KBM-7 (cell line): ENCODE measurements at regions not wholly inside any gene's neighbourhood (a gene's known extent, or its start where the extent isn't known, plus 50 kb on each side); places are given as distances from the start of the nearest gene placed in this dataset.

ENCODE experiments used
- DNase-seq: peaks from one replicate; pipeline ENCODE4 v3.0.0-alpha.2; 2015
- in situ Hi-C: fragments of 300-500 bp; cut with MboI; formaldehyde crosslinking; loops from 2 replicates; pipeline ENCODE4 v1.14.3; 2020; ENCODE audit warnings: low sequenced_read_pairs, low pct_unique_long_range_greater_than_20kb, mixed read lengths

DNA sequence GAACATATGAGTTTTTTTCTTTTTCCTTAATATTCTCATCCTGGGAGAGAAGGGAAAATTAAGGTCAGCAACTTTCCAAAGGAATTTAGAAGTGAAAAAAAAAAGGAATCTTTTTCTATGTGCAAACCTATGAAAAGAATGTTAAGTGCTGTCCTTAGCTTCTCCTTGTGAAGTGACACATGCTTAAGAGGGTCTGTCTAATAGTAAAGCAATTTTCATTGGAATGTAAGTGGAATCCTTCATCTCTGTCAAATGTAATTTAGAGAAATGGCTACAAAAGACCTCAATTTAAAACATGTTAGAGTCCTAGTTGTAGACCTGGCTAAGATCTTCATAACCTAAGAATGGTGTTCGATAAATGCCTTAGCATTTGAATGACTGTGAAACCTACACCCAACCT, 117.4 kb upstream of the EPB41L3 start:
- in situ Hi-C loops: no loop called here
- DNase-seq: no peak

DNA sequence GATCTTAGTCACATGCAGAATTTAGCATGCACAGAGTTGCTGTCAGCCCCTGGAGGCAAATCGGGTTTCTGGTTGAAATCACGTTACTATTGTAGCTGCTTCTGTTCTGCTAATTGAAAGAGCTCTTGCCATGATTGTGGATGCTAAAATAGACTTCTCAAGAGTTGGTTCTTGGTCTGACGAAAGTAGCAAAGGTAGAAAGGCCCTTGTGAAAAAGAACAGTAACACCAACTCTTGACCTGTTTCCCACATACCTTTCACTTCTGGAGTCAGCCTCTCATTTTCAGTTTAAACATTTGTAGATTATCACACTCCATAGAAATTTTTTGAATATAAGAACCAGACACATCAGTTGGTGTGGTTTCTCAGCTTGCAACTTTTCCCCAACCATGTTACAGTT, 110.0 kb upstream of the EPB41L3 start:
- DNase-seq: no peak
- in situ Hi-C loops: no loop called here

DNA sequence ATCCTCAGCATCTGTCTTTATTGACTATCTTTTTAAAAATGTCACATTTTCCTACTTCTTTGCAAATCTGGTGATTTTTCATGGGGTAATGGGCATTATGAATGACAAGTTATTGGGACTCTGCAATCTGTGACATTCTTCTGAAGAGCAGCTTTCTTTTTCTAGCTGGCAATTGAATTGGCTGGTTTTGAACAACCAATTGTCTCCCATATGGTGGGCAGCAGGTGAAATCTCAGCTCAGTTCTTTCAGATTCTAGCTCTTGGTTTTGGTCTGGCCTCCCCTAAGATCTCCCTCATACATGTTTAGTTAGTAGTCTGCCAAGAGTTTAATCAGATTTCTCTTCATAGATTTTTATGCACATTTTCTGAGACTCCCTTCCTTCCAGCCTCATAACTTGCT, 107.9 kb upstream of the EPB41L3 start:
- DNase-seq: no peak
- in situ Hi-C loops: no loop called here

DNA sequence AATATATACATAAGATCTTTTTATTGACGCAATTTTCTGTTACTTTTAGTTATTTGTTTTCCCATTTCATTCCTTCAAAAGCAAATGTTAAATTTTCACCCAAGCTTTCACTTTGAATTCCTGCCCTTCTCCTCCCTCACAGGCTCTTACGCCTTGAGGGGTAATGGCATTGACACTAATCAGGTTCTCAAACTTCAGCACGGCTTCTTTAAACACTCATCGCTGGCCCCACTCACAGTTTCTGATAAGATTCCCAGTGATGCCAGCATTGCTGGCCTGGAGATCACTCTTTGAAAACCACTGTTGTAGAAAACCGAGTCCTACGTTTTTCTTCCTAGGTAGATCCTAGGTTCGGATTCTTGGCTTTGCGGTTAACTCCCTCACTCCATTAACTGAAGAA, 105.6 kb upstream of the EPB41L3 start:
- no peak for DNase-seq
- in situ Hi-C loops: no loop called here

DNA sequence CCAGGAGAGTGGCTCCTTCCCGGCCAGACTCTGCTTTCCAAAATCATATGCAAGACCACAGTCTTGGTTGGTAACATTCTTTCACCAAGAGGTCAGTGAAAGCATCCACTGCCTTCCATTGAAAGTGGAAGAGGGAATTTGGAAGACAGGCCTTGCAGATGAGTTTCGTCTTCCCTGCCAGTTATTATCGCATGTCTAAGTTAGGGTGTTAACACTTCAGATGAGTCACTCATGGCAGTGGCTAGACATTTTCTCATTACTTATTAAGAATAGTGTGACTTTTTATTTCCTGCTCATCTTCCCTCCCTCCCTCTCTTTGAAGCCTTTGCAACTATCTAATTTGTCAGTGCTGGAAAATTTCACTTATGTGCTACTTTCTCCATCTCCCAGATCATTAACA, 102.9 kb upstream of the EPB41L3 start:
- in situ Hi-C loops: no loop called here
- no peak for DNase-seq

DNA sequence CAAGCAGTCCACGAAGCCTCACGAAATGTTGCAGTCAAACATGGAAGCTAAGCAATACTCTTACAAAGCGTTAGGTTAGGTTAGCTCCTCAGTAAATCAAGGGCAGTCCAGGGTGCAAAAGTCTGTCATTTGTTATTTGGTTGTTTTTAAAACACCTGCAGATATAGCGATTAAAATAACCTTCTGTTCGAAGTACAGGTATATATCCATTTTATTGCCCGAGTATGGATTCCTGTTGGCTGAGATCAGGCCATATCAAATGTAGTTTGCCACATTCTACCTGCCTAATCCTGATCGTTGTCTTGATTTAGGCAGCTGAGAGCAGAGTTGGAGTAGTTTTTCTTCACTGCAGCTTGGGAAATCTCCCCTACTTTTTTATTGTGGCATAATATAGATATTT, 99.5 kb upstream of the EPB41L3 start:
- in situ Hi-C loops: no loop called here
- DNase-seq: no peak

DNA sequence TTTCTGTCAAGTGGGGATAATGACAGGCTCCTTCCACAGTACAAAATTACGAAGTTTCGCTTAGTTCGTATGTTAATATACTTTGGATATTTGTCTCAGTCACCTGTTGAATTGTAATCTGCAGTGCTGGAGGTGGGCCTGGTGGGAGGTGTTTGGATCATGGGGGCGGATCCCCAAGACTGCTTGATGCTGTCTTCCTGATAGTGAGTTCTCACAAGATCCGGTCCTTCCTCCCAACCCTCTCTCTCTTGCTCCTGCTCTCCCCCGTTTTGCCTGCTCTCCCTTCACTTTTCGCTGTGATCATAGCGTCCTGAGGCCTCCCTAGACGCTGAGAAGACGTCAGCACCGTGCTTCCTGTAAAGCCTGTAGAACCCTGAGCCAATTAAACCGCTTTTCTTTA, 97.1 kb upstream of the EPB41L3 start:
- DNase-seq: no peak
- in situ Hi-C loops: no loop called here

DNA sequence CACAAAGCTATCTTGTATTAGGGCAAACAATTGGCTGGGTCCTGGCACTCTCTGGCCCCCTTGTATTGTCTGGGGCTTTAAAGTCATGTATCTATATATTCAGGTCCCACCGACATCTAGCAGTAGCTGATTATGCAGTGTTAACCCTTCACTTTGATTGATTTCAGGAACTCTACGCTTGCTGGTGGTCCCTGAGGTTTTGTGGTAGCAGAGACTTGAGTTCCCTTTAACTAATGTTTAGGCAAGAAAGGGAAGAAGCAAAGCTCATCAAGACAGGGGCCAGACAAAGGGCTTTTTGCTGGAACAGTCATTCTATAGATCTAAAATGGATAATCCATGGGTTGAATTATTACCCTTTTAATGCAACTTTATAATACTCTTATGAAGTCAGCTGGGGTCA, 95.3 kb upstream of the EPB41L3 start:
- in situ Hi-C loops: no loop called here

DNA sequence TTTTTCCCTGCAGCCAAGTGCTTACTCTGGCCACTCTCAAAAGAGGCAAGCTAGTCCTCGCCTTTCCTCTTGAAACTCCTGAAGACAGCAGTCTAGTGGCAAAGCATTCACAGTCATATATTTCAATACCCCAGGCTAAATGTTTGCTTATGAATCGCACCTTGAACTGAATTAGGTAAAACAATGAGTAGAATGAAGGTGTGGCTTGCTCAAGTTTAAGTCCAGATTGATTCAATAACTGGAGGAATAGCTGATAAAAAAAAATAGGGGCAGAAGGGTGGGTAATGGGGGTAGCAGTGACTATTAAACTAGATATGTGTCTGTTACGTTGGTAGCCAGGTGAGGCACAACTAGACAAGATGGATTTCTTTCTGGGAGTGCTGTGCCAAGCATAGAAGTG, 88.2 kb upstream of the EPB41L3 start:
- in situ Hi-C loops: no loop called here
- no peak for DNase-seq

More for the DNA sequence above, 95.3 kb upstream of the EPB41L3 start:
- DNase-seq: no peak

DNA sequence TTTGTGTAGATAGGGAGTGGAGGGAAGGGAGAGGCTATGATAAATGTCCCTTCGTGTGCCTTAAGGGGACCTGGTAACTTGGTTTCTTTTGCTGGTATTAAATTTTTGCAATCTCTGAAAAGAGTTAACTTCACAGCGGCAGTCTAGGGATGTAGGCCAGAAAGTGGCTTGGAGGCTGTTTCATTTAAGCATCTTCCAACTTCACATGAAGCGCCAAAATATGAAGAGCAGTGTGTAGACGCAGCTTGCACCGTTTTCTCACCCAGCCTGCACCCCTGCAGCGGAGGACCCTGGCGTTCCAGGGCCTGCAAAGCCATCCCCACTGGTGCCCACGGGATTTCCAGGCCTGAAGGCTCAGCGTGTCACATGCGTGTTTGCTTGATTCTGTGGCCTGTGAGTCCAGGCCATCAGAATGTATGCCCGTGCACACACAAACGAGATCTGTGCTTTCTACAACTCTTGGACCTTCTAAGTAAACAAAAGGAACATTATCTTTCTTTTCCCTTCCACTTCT, 87.2 kb upstream of the EPB41L3 start:
- in situ Hi-C loops: no loop called here
- no peak for DNase-seq

DNA sequence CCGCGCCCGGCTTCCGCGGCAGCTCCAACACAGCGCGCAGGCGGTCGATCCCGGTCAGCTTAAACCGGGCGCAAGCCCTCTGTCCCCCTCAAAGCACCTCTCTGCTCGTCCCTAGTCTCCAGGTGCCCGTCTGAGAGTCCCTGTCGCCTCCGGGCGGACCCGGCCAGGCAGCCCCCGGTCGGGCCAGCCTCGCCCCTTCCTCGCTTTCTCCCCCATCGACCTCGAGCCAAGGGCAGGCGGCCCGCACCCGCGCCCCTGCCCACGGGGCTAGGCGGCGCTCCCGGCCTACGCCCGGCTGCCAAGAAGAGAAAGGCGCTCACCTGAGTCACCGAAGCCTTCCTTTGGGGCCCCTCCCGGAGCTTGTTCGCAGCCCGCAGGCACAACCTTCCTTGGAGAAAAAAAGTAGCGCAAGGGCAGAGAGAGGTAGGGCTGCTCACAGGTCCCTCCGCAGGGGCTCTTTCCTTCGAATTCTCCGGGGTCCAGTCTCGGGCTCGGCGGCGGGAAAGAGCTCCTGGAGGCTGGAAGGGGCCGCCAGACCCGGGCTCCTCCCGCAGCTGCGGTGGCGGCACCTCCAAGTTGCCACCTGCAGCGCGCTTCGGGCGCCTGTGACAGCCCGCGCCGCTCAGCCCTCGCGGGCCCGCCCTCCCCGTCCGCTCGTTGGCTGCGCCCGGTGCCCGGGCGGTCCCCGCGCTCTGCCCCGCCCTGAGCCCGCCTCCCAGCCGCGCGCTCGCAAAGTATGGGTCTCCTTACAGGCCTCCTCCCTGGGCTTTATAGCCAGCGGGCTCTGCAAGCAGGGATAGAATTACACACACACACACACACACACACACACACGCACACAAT, 86.5 kb upstream of the EPB41L3 start:
- peak; percentile 73 for DNase-seq
- in situ Hi-C loops: no loop called here

DNA sequence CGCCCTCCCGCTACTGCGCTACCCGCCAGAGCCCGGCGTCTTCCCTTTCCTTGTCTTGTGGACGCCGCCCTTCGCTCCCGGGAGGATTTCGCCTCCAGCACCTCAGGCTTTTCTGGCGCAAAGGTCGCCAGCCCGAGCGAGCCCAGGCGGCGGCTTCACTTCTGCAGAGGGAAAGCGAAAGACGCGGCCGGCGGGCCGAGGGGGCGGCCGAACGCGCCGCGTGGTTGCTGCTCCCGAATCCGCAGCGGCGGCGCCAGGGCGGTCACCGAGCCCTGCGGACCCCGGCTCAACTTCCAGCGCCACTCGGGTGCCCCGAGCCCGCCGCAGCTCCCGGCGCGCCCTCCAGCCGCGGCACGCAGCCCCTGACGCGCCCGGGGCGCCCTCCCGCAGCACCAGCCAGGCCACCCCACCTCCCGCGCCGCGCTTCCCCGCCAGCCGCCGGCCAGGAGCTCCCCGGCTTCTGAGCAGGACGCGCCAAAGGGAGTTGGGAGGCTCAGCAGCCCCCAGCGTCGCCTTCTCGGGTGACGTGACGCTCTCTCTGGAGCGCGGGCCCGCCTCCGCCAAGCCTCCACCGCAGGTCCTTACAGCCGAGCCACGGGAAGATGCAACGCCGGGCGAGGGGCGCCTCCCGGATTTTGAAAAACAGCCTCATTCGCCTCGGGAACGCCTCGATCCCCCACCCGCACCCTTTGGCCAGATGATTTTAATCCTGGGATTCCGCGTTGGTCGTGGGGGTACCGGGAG, 84.9 kb upstream of the EPB41L3 start:
- peak; percentile 56 for DNase-seq
- in situ Hi-C loops: no loop called here

DNA sequence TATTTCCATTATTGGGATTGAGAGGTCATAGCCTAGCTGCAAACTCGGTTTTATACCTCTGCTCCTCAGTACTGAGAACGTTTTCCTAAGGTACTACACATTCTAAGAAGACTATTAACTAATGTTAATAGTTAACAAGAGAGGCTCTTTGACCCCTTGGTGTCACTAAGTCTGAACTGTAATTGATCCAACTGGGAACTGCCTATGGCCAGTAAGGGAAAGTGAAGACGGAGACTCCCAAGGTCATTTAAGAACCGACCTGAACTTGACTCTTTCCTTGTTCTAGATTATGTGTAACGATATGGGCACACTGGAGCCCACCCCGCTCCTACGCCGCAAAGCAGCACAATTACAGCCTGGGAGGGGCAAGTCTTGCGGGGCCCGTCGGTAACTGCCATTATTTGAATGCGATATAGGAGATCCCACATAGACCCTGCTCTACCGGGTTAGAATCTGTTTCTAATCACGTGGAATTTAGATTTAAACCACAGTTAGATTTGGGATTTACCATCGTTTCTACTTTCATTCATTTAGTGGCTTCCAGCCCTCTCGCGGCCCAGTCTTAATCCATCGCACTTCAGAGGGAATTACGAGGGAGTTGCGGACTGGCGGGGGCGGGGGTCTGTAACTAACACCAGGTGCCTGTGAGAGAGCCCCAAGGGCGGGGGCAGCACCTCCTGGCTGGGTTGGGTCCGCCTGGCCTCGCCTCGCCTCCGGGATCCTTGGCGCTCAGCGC, 84.1 kb upstream of the EPB41L3 start:
- in situ Hi-C loops: no loop called here
- DNase-seq: no peak

DNA sequence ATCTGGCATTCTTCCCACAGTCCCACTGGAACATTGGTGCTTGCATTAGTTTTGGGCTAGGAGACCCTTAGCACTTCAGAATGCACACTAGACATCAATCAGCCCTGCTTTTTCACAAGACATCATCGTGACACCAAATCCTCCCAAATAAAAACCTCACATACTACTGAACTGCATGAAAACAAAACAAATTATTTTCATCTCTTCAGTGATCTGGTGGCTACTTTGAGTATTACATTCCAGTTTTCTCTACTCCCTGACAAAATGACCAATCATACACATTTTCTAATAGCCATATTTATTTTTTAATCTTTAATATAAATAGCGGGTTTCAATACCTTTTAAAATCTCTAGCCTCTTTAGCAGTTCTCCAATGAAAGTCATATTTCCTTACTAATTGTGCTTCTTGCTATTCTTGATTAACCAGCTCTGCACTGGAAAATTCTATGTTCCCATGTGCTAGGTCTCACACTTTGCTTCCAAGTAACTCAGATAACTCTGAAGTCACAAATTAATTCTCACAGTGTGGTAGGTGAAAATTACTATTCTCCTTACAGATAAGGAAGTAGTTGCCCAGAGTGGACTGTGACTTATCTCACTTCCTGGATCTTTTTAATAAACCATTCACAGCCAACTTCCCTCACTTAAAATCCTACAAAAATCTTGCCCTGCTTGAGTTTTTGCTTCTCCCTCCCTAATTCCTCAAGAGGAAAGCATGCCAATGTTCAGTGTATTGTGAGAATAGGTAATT, 82.5 kb upstream of the EPB41L3 start:
- peak; percentile 33 for DNase-seq
- in situ Hi-C loops: no loop called here

DNA sequence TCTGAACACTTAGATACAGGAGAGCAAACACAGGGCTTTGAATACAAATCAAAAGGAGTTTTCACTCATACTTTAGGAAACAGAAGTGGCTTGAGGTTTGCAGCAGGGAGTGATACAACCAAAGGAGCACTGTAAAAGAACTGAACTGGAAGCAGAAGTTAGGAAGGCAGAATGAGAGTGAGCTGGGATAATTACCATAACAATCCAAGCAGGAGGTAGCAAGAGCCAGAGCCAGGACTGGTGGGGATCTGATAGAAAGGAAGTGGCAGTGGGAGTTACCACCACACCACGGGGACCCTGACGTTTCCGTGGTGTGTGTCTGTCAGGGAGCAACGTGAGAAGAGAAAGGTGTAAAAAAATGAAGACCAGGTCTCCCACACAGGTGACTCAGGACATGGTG, 81.3 kb upstream of the EPB41L3 start:
- peak; percentile 52 for DNase-seq
- in situ Hi-C loops: no loop called here

DNA sequence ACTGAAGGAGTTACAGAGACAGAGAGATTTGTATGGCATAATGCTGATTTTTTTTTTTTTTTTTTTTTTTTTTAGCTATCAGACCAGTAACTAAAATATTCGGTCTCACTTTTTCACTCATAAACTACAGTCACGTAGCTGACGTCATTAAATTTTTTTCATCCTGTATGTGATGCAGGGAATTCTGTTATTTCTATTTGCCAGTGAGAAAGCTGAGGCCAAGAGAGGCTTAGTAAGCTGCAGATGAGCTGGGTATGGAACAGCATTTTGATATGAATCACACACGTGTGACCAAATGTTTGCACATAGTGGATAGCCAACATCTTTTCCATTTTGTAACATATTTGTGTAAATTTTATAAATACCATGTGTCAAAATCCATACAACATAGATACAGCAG, 79.1 kb upstream of the EPB41L3 start:
- in situ Hi-C loops: no loop called here
- DNase-seq: no peak

DNA sequence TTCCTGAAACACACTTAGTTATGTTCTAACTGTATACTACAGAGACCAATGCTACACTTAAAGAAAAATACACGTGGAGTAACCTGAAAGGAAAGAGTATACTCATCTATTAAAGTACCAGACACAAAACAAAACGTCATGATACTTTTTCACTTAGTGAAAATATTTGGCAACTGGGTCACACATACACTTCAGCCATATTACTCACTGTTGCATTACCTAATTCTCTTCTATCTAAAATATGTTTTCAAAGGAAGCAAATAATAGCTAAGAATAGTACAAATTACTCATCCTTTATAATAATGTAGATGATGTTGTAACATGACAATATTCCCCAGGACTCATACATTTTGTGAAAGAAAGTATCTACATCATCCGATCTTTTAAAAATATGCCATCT, 76.5 kb upstream of the EPB41L3 start:
- DNase-seq: no peak
- in situ Hi-C loops: no loop called here

DNA sequence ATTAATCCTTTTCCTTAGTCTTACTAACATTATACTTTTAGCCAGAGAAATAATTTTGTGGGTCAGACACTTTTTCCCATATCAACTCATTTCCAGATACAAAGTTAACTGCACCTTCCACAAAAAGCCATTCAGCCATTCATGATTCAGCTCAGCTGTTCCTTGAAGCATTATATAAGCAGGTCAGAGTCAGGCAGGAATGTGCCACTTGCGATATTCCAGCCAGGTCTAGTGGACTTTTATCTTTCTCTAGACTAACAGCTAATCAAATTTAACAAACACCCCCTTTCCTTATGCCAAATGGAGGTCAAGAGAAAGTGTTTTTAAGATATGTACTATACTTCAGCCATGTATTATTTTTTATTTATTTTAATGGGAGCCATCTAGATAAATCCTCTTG, 75.6 kb upstream of the EPB41L3 start:
- DNase-seq: no peak
- in situ Hi-C loops: no loop called here

DNA sequence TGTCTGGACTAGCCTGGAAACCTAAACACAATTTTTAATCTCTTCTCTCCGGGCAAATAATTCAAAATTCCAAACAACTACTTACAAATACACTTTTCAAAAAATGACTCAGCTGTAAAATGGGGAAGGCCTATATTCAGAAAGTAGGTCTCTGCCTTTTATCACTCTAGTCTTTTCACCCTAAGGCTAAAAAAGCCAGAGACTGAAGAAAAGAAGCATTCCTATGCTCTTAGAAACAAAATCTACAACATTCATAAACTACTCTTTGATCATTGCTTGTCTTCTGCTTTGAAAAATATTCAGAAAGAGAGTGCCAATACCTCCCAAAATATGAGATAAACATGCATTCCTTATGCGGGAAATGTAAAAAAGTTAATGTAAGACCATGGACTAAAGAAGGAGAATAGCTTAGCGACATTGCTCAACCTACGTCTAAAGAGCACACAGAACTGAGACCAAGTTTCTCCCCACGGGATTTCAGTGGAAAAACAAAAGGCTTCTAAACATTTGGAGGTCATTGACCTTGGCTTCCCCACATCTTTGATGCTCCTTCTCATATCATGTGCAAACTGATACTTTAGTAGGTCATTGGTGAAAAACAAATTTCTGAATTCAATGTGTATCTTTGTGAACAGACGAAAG, 74.4 kb upstream of the EPB41L3 start:
- in situ Hi-C loops: no loop called here

More for the DNA sequence above, 74.4 kb upstream of the EPB41L3 start:
- DNase-seq: no peak
